ENCODE measurements at regions not wholly inside any gene's neighbourhood (a gene's known extent, or its start where the extent isn't known, plus 50 kb on each side); places are given as distances from the start of the nearest gene placed in this dataset.

DNA sequence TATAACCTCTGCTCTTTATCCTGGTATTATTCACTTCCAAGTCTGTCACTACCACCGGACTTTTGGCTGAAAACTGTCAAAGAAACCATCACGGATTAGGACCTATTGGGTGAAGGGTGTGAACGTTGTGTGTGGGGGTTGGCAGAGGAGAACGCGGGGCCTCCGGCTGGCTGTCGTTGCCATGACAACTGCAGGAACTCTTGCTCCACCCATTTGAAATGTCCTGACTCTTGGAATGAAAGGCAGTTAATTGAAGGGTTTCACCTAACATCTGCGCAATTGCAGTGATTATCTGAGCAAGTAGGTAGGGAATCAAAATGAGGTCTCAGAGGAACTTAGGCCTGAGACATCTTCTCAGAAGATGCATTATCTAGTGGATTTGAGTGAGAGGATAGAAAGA, 60.9 kb upstream of the CLMP start:
- no peak for DNase-seq (ENCODE audit: low spot score)

DNA sequence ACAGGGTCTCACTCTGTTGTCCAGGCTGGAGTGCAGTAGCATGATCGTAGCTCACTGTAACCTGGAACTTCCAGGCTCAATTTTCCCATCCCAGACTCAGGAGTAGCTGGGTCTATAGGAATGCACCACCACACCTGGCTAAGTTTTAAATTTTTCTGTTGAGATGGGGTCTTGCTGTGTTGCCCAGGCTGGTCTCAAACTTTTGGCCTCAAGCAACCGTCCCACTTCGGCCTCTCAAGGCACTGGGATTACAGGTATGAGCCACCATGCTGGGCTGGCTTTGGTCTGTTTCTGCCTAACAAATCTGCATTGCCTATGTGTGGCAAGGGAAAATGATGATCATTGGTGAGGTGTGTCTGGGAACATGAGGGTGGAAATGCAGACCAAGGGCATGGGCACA, 59.3 kb upstream of the CLMP start:
- no peak for DNase-seq (ENCODE audit: low spot score)

DNA sequence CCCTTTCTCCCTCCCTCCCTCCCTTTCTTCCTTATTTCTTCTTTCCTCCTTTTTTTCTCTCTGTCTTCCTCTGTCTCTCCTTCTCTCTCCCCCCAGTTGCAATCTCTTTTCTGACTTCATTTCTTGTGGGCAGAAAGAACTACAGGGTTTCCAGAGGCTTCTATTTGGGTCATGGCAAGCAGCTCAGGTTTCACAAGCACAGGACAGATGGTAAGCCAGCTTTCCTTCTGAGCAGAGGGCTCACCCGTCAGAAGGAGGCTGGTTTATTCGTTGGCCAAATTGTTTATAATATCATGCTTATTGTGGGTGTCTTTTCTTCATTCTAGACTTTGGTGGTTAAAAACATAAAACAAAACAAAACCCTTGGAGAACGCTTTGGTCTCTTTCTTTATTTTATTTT, 58.9 kb upstream of the CLMP start:
- no peak for DNase-seq (ENCODE audit: low spot score)

DNA sequence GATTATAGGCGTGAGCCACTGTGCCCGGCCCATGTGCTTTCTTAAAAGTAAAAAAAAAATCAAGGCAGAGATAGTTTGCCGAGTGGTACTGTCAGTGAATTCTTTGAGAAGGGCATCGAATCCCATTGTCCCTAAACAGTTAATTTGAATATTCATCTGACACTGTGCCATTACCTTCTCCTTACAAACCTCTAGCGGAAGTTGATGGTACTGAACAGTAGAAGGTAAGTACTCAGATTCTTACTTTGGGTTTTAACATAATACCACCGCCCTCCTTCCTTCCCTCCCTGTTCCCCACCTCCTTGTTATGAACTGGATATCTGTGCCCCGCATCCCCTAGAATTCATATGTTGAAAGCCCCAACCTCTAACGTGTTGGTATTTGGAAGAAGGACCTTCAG, 58.2 kb upstream of the CLMP start:
- no peak for DNase-seq (ENCODE audit: low spot score)

DNA sequence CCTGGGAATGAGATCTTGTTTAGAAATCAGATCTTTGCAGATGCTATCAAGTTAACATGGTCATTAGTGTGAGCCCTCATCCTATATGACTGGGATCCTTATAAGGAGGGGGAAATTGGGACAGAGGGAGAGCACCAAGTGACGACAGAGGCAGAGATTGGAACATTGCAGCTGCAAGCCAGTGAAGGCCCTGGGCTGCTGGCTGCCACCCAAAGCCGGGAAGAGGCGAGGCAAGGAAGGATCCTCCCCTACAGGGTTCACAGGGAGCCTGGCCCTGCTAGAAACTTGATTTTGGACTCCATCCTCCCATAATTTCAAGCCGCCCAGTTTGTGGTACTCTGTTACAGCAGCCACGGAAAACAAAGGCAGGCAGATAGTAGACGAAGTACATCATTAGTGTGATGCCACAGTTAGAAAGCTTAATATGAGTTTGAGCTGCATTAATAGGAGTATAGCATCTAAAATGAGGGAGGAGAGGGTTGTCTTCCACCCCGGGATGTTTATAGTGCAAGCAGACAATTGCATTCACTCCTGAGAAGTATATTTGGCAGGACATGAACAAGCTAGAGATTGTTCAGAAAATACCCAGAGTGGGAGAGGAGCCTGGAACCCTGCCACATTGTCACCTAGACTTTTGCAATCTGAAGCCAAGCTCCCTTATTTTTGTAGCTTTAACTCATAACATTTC, 56.8 kb upstream of the CLMP start:
- DNase-seq (ENCODE audit: low spot score) = no peak

DNA sequence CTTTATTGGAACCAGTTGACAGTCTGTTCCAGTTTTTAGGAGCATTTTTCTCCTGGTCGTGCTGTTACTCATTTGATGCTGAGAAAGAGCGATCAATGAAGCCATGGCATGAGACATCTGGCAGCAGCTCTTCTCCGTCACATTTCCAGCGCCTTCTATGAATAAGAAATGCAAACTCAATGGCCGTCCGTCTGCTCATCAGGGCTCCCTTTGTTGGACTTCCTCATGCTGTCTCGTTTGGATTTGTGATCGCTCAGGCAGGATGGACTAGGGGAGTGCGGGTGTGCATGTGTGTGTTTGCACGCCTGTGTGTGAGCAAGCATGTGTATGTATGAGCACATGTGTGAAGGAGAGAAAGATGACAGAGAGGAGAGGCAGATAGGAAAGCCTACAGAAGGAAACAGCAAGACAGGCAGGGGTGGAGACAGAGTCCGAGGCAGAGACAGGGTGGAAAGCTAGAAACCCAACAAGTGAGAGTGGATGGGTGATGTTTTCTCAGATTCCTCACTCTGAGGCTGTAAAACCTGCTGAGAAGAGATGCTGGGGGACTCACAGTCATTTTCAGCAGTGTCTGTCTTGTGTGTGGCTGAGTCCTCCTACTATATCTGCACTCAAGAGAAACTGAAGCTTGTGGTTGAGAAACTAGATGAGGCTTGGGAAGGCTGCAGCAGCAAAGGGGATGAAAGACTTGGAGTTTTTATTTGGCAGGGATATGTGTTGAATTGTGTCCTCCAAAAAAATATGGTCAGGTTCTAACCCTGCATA, 56.0 kb upstream of the CLMP start:
- DNase-seq (ENCODE audit: low spot score) = no peak

DNA sequence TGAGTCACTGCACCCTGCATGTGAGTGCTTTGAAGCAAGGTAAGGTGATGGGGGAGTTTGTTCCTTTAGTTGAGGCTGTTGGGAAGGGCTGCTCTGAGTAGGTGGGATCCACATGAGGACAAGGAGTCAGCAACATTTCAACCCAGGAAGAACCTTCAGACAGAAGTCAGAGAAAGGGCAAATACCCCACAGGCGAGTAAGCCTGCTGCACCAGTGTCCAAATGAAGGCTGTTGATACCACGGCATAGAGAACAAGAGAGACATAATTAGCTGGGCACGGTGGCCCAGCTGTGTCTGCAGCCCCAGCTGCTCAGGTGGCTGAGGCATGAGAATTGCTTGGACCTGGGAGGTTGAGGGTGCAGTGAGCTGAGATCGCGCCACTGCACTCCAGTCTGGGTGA, 54.3 kb upstream of the CLMP start:
- DNase-seq (ENCODE audit: low spot score) = peak; percentile 56

DNA sequence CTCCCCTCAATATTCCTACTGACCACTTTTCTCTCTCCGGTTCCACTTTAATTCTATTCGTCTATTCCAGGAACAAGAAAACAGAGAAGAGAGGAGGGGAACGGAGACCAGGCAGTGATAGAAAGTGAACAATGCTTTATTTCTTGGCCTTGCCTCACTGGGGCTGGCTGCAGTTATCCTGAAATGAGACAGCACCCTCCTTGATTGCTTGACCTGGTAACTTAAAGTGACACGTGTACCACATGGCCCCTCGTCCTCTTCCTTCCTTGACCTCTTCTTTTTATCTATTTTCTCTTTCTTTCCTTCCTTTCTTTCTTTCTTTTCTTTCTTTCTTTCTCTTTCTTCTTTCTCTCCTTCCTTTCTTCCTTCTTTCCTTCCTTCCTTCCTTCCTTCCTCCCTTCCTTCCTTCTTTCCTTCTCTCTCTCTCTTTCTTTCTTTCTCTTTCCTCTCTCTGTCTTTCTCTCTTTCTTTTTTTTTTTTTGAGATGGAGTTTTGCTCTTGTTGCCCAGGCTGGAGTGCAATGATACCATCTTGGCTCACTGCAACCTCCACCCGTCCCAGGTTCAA, 52.8 kb upstream of the CLMP start:
- DNase-seq (ENCODE audit: low spot score) = no peak

DNA sequence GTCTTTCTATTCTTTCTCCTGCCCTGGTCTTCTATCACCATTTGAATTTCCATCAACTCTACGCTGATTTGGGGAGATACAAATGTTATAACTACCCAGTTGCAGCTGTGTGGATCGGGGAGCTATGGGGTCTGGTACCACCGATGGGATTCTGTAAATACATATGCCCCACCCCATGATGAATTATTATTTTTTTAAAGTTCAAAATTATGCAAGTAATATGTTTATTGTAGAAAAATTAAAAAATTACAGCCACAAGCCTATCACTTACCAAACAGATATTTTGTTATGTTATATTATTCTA, 52.4 kb upstream of the CLMP start:
- no peak for DNase-seq (ENCODE audit: low spot score)

DNA sequence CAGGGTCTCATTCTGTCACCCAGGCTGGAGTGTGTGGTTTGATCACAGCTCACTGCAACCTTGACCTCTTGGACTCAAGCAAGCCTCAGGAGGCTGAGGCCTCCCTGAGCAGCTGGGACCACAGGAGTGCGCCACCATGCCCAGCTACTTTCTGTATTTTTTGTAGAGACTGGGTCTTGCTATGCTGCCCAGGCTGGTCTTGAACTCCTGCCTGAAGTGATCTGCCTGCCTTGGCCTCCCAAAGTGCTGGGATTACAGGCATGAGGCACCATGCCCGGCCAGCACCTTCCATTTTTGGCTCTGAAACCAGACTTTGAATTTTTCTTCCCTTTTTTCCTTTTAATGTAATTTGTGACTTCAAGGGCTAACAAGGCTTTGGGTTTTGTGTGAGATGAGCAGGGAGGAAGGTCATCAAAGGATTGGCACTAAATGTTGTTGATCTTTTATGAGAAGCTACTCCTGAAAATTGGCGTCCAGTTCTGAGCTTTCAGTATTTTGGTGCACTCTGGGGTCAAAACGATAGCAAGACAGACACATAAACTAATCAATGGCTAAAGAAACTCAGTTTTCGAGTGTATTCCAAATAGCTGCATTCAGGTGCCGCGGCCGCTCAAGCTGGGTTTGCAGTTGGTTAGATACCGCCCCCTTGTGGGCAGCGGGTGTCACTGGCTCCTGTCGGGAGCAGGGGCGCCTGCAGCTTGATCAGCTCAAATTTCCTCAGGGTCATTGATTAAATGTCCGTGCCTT, 51.9 kb upstream of the CLMP start:
- DNase-seq (ENCODE audit: low spot score) = peak; percentile 81

DNA sequence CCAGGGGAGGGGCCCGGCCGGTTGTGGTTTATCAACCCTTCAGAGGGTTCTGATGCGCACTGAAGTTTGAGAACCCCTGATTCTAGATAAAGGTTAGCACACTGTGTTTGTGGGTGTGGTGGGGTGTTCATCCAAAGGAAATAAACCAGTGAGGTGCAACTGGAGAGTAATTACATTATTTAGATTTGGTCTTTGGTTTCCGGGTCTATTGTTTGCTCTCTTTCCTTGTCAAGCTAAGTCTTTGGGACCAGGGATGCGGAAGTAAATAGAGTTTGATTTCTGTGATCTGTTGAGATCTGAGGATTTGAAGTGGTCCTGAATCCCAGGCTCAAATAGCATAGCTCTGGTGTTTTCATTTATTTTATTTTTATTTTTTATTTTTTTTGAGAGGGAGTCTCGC, 50.5 kb upstream of the CLMP start:
- no peak for DNase-seq (ENCODE audit: low spot score)

Data from kidney tubule cell (primary cell).